Suprapubic skin (tissue), 4 donors: ENCODE measurements at regions not wholly inside any gene's neighbourhood (a gene's known extent, or its start where the extent isn't known, plus 50 kb on each side); places are given as distances from the start of the nearest gene placed in this dataset.

Source experiments
- EP300 ChIP-seq: sonication (generic); formaldehyde crosslinking; IDR thresholded peaks from one replicate; pipeline ENCODE4 v1.6.1; 2017; ENCODE audit warnings: antibody characterized with exemption
- POLR2A ChIP-seq, 2 donors: fragments of 450-650 bp; IDR thresholded peaks; one replicate each; pipeline ENCODE4 v1.6.1; 2017; ENCODE audit warnings: antibody characterized with exemption in 2 of 2, mild to moderate bottlenecking in 2 of 2, moderate library complexity in 2 of 2
- POLR2AphosphoS5 ChIP-seq, 3 donors: sonication (generic); formaldehyde crosslinking; IDR thresholded peaks; one replicate each; pipeline ENCODE4 v1.6.1; 2017; ENCODE audit warnings: antibody characterized with exemption in 3 of 3
- TF ChIP-seq, protein P1 (sequence below), 2 donors: fragments of 200-600 bp in 1 of 2; fragments of 450-650 bp in 1 of 2; sonication (generic) in 1 of 2; IDR thresholded peaks; one replicate each; pipeline ENCODE4 v1.5.1; 2016 to 2019; ENCODE audit warnings: antibody characterized with exemption in 2 of 2, mild to moderate bottlenecking in 1 of 2, moderate library complexity in 1 of 2

DNA sequence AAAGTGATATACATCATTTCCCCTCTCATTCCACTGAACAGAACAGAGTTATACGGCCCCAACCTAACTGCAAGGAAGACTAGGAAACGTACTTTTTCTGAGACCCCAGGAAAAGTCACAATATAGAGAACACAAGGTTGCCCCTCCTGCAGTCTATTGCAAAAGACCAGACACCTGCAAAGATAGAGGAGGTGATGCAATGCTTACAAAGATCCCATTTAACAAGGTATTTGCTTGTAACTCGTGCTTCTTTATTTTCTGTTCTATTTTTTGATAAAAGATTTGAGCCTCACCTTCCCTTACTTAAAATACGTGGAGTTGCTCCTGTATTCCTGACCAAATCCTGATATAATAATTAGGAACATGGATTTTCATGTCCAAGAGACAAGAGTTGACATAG, 793.0 kb upstream of the ID2 start:
- TF ChIP-seq, protein P1, sequence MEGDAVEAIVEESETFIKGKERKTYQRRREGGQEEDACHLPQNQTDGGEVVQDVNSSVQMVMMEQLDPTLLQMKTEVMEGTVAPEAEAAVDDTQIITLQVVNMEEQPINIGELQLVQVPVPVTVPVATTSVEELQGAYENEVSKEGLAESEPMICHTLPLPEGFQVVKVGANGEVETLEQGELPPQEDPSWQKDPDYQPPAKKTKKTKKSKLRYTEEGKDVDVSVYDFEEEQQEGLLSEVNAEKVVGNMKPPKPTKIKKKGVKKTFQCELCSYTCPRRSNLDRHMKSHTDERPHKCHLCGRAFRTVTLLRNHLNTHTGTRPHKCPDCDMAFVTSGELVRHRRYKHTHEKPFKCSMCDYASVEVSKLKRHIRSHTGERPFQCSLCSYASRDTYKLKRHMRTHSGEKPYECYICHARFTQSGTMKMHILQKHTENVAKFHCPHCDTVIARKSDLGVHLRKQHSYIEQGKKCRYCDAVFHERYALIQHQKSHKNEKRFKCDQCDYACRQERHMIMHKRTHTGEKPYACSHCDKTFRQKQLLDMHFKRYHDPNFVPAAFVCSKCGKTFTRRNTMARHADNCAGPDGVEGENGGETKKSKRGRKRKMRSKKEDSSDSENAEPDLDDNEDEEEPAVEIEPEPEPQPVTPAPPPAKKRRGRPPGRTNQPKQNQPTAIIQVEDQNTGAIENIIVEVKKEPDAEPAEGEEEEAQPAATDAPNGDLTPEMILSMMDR (IDR thresholded peaks at IDR 0.05), result no peak
- TF ChIP-seq POLR2A (IDR thresholded peaks at IDR 0.05) (no peak), POLR2AphosphoS5 (IDR thresholded peaks at IDR 0.05) (no peak), EP300 (no peak)
